ENCODE measurements at regions not wholly inside any gene's neighbourhood (a gene's known extent, or its start where the extent isn't known, plus 50 kb on each side); places are given as distances from the start of the nearest gene placed in this dataset.

DNA sequence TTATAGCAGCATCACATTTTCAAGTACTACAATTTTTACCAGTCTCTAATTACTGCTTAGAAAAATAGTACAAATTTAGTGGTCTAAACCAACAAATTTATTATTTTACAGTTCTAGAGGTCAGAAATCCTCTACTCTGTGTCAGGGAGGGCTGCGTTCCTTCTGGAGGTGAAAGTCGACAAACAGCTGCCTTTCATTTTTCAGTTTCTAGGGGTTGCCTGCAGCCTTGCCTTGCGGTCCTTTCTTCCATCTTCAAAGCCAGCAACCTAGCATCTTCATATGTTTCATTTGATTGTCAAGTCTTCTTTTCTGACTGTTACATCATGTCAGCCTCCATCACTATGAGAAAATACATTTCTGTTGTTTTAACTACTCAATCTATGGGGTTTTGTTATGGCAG, 1022.1 kb downstream of the CDH18 start:
- TF ChIP-seq EZH2 (IDR thresholded peaks at IDR 0.05; ENCODE audit: low read length) (no peak), CTCF (optimal IDR thresholded peaks at IDR 0.05 in 1 of 3, IDR thresholded peaks at IDR 0.05 in 1 of 3, conservative IDR thresholded peaks at IDR 0.05 in 1 of 3; ENCODE audit: extremely low read depth in 1 of 3, insufficient read depth in 2 of 3, low read length in 3 of 3) (no peak)
